Liver (tissue), 3 donors: ENCODE measurements at regions not wholly inside any gene's neighbourhood (a gene's known extent, or its start where the extent isn't known, plus 50 kb on each side); places are given as distances from the start of the nearest gene placed in this dataset.

ENCODE experiments used
- ATF3 ChIP-seq: IDR thresholded peaks from 2 replicates; pipeline ENCODE4 v1.6.1; 2016; ENCODE audit warnings: antibody characterized with exemption
- CTCF ChIP-seq: fragments of 150-350 bp; IDR thresholded peaks from 2 replicates; pipeline ENCODE4 v1.5.1; 2017; ENCODE audit warnings: improper control_type of control experiment, low read depth, low read length; ENCODE audit not compliant: missing input control
- NR2F2 ChIP-seq: IDR thresholded peaks from 2 replicates; pipeline ENCODE4 v1.6.1; 2016; ENCODE audit warnings: antibody characterized with exemption
- REST ChIP-seq: IDR thresholded peaks from 2 replicates; pipeline ENCODE4 v1.6.1; 2016; ENCODE audit warnings: antibody characterized with exemption, mild to moderate bottlenecking
- donor health status: healthy.
- donor health status: healthy.

GRCh38 chr7:53658951-53659350 is 623.5 kb downstream of the POM121L12 start:
- TF ChIP-seq CTCF (no peak), NR2F2 (no peak), REST (no peak), ATF3 (no peak)
